ENCODE measurements at regions not wholly inside any gene's neighbourhood (a gene's known extent, or its start where the extent isn't known, plus 50 kb on each side); places are given as distances from the start of the nearest gene placed in this dataset.

- H3K79me2 ChIP-seq (ENCODE audit: insufficient read depth), result no peaks in the 10 kb centered on the region
- no peaks in the 10 kb centered on the region for H3K9me3 ChIP-seq
- no peak overlapping the region for H3K9ac ChIP-seq
- no peak for TF ChIP-seq TAF1 (IDR thresholded peaks at IDR 0.05; ENCODE audit: borderline replicate concordance, low read depth, low read length)
- no peak for TF ChIP-seq TEAD4 (IDR thresholded peaks at IDR 0.05; ENCODE audit: borderline replicate concordance, insufficient read depth)
- no peak for TF ChIP-seq FOXJ3 (CRISPR knock-in tag; IDR thresholded peaks at IDR 0.05)
- no peak for TF ChIP-seq FOSL2 (IDR thresholded peaks at IDR 0.05; ENCODE audit: borderline replicate concordance, low read depth)
- TF ChIP-seq GATA2 (CRISPR knock-in tag; IDR thresholded peaks at IDR 0.05), result no peak
- no peak for TF ChIP-seq ELF1 (IDR thresholded peaks at IDR 0.05)
- no peaks in the 10 kb centered on the region for H3K27me3 ChIP-seq (ENCODE audit: insufficient read depth)
- CTCF ChIA-PET, result no interaction called here
- 7% methylated on average over 1 of the region's 1 CpG for WGBS (ENCODE audit: low lambda C conversion rate)
- no peaks in the 10 kb centered on the region for H3K4me1 ChIP-seq (ENCODE audit: control insufficient read depth in 1 of 2, insufficient read depth in 2 of 2, low read depth in 1 of 2, low read length in 1 of 2)
- H3K4me3 ChIP-seq (ENCODE audit: low read depth in 2 of 2, low read length in 1 of 2), result no peak overlapping the region
- POLR2A ChIA-PET, result interaction anchor here (0.6 kb wide), 1 partner anchor 232 kb away, joined by 4 read pairs; no protein-coding TSS in a partner anchor
- no peak overlapping the region for H3K4me2 ChIP-seq
- no peak for DNase-seq
- H3F3A ChIP-seq (replicated peaks; ENCODE audit: insufficient read depth), result no peaks in the 10 kb centered on the region
- H3K27ac ChIP-seq (ENCODE audit: low read depth in 2 of 2, low read length in 1 of 2), result no peak overlapping the region
- H3K9me2 ChIP-seq, result no peaks in the 10 kb centered on the region
- H3K36me3 ChIP-seq (replicated peaks in 1 of 2; ENCODE audit: control insufficient read depth in 1 of 2, insufficient read depth in 2 of 2, low read length in 1 of 2), result no peaks in the 10 kb centered on the region
- no peak overlapping the region for H2AFZ ChIP-seq (ENCODE audit: low read depth)
- H4K20me1 ChIP-seq (ENCODE audit: insufficient read depth), result no peaks in the 10 kb centered on the region
These were observed 290.1 kb downstream of the HINT1 start for GRCh38 chr5:130874861-130875417.

DNA sequence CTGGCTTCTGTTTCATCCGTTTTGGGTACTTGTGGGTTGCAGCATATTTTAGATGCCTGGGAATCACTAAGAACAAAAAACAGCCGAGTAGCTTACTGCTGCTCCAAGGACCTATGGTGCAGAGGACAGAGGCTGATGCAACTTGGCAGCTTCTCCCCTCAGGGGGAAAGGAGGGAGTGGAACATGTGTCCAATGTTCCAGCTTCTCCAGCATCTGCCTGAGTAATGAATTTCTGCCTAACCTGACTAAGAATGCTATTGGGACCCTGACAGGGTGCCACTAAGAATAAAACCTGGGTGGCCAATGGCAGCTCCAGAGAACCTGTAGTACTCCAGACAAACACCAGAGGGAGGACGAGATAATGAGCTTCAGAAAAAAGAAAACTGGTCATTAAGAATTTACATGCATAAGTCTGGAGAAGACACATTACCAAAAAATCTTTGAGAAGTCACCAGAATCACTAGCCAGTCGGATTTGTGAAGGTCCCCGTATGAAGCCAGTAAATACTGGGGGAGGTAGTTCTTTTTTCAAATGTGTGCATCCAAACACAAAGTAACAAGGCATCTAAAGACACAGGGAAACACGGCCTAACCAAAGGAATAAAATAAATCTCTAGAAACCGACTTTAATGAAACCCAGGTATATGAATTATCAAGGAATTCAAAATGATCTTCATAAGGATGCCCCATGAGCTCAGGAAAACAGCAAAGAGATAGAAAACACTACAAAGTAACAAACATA lies 293.5 kb downstream of the HINT1 start:
- H4K20me1 ChIP-seq (ENCODE audit: insufficient read depth), result no peaks in the 10 kb centered on the region
- no peaks in the 10 kb centered on the region; the same call in 1 of the 2 replicates for H3K27me3 ChIP-seq (ENCODE audit: insufficient read depth)
- no peaks in the 10 kb centered on the region for H3K9me2 ChIP-seq
- H2AFZ ChIP-seq (ENCODE audit: low read depth), result no peak overlapping the region
- TF ChIP-seq SMC3 (IDR thresholded peaks at IDR 0.05; ENCODE audit: low read depth, low read length), result peak; percentile 84
- no peak for TF ChIP-seq NFIC (IDR thresholded peaks at IDR 0.05; ENCODE audit: borderline replicate concordance)
- TF ChIP-seq, protein P1, sequence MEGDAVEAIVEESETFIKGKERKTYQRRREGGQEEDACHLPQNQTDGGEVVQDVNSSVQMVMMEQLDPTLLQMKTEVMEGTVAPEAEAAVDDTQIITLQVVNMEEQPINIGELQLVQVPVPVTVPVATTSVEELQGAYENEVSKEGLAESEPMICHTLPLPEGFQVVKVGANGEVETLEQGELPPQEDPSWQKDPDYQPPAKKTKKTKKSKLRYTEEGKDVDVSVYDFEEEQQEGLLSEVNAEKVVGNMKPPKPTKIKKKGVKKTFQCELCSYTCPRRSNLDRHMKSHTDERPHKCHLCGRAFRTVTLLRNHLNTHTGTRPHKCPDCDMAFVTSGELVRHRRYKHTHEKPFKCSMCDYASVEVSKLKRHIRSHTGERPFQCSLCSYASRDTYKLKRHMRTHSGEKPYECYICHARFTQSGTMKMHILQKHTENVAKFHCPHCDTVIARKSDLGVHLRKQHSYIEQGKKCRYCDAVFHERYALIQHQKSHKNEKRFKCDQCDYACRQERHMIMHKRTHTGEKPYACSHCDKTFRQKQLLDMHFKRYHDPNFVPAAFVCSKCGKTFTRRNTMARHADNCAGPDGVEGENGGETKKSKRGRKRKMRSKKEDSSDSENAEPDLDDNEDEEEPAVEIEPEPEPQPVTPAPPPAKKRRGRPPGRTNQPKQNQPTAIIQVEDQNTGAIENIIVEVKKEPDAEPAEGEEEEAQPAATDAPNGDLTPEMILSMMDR (IDR thresholded peaks at IDR 0.05), result peak; percentile 75
- peak; percentile 59 for TF ChIP-seq RAD21 (IDR thresholded peaks at IDR 0.05; ENCODE audit: low read length)
- TF ChIP-seq TEAD4 (IDR thresholded peaks at IDR 0.05; ENCODE audit: borderline replicate concordance, insufficient read depth), result no peak
- H3K27ac ChIP-seq (ENCODE audit: low read depth in 2 of 2, low read length in 1 of 2), result no peak overlapping the region
- no peaks in the 10 kb centered on the region for H3K4me1 ChIP-seq (ENCODE audit: control insufficient read depth in 1 of 2, insufficient read depth in 2 of 2, low read depth in 1 of 2, low read length in 1 of 2)
- no peaks in the 10 kb centered on the region for H3F3A ChIP-seq (replicated peaks; ENCODE audit: insufficient read depth)
- no peak overlapping the region for H3K9ac ChIP-seq
- CTCF ChIA-PET, result interaction anchor here (0.6 to 2.4 kb wide), 22 partner anchors 10 to 544 kb away, joined by 3 to 16 read pairs (median 3); no protein-coding TSS in a partner anchor
- H3K4me3 ChIP-seq (ENCODE audit: low read depth in 2 of 2, low read length in 1 of 2), result no peak overlapping the region; a peak in 1 of 4 replicates
- no peaks in the 10 kb centered on the region for H3K9me3 ChIP-seq
- POLR2A ChIA-PET, result no interaction called here
- no peaks in the 10 kb centered on the region for H3K79me2 ChIP-seq (ENCODE audit: insufficient read depth)
- WGBS (ENCODE audit: low lambda C conversion rate), result 8% methylated on average over 7 of the region's 7 CpGs
- no peaks in the 10 kb centered on the region for H3K36me3 ChIP-seq (replicated peaks in 1 of 2; ENCODE audit: control insufficient read depth in 1 of 2, insufficient read depth in 2 of 2, low read length in 1 of 2)
- peak; percentile 30 for DNase-seq
- no peak overlapping the region for H3K4me2 ChIP-seq
